ENCODE measurements at regions not wholly inside any gene's neighbourhood (a gene's known extent, or its start where the extent isn't known, plus 50 kb on each side); places are given as distances from the start of the nearest gene placed in this dataset.

GRCh38 chr20:24139846-24140245 lies 151.3 kb upstream of the GGTLC1 start:
- intact Hi-C loops (cut with DNase I), result no loop called here
- Histone ChIP-seq H3K36me3 (no peaks in the 10 kb centered on the region), H3K9me3 (no peaks in the 10 kb centered on the region), H3K4me1 (replicated peaks) (no peaks in the 10 kb centered on the region), H3K4me3 (no peak overlapping the region), H3K27ac (no peak overlapping the region), H3K27me3 (replicated peaks; ENCODE audit: insufficient read depth) (no peaks in the 10 kb centered on the region)
- TF ChIP-seq POLR2A (IDR thresholded peaks at IDR 0.05) (no peak), POLR2AphosphoS5 (IDR thresholded peaks at IDR 0.05) (no peak), CTCF (IDR thresholded peaks at IDR 0.05) (no peak)
- 83% methylated on average over 1 of the region's 1 CpG for WGBS
- DNase-seq (ENCODE audit: low spot score), result no peak

- no peaks in the 10 kb centered on the region for H3K9me3 ChIP-seq
- H3K36me3 ChIP-seq, result no peaks in the 10 kb centered on the region
- DNase-seq (ENCODE audit: low spot score), result no peak
- H3K4me1 ChIP-seq (replicated peaks), result peaks cover 6% of the 10 kb centered on the region
- no peak overlapping the region for H3K4me3 ChIP-seq
- H3K27ac ChIP-seq, result no peak overlapping the region
- intact Hi-C loops (cut with DNase I), result no loop called here
- no peaks in the 10 kb centered on the region for H3K27me3 ChIP-seq (replicated peaks; ENCODE audit: insufficient read depth)
- 85% methylated on average over 2 of the region's 2 CpGs for WGBS
- TF ChIP-seq POLR2AphosphoS5 (IDR thresholded peaks at IDR 0.05) (no peak), POLR2A (IDR thresholded peaks at IDR 0.05) (no peak), CTCF (IDR thresholded peaks at IDR 0.05) (no peak)
These were observed 150.4 kb upstream of the GGTLC1 start for GRCh38 chr20:24138951-24139350.

- no peak for DNase-seq (ENCODE audit: low spot score)
- Histone ChIP-seq H3K36me3 (no peaks in the 10 kb centered on the region), H3K27ac (no peak overlapping the region), H3K4me1 (replicated peaks) (peaks cover 6% of the 10 kb centered on the region), H3K27me3 (replicated peaks; ENCODE audit: insufficient read depth) (no peaks in the 10 kb centered on the region), H3K4me3 (no peak overlapping the region), H3K9me3 (no peaks in the 10 kb centered on the region)
- intact Hi-C loops (cut with DNase I), result no loop called here
- 66% methylated on average over 5 of the region's 5 CpGs for WGBS
- TF ChIP-seq POLR2AphosphoS5 (IDR thresholded peaks at IDR 0.05), result no peak
- no peak for TF ChIP-seq CTCF (IDR thresholded peaks at IDR 0.05)
- no peak for TF ChIP-seq POLR2A (IDR thresholded peaks at IDR 0.05)
These were observed 149.7 kb upstream of the GGTLC1 start for GRCh38 chr20:24138196-24138857.

- peaks cover 6% of the 10 kb centered on the region for H3K4me1 ChIP-seq (replicated peaks)
- no peak overlapping the region for H3K27ac ChIP-seq
- no peak for DNase-seq (ENCODE audit: low spot score)
- TF ChIP-seq POLR2A (IDR thresholded peaks at IDR 0.05), result no peak
- TF ChIP-seq POLR2AphosphoS5 (IDR thresholded peaks at IDR 0.05), result no peak
- no peak for TF ChIP-seq CTCF (IDR thresholded peaks at IDR 0.05)
- no peaks in the 10 kb centered on the region for H3K36me3 ChIP-seq
- intact Hi-C loops (cut with DNase I), result no loop called here
- 91% methylated on average over 2 of the region's 2 CpGs for WGBS
- H3K27me3 ChIP-seq (replicated peaks; ENCODE audit: insufficient read depth), result no peaks in the 10 kb centered on the region
- H3K9me3 ChIP-seq, result no peaks in the 10 kb centered on the region
- no peak overlapping the region for H3K4me3 ChIP-seq
These were observed 148.2 kb upstream of the GGTLC1 start for GRCh38 chr20:24136659-24137246.

- H3K27me3 ChIP-seq (replicated peaks; ENCODE audit: insufficient read depth), result no peaks in the 10 kb centered on the region
- H3K9me3 ChIP-seq, result no peaks in the 10 kb centered on the region
- TF ChIP-seq POLR2A (IDR thresholded peaks at IDR 0.05) (no peak), CTCF (IDR thresholded peaks at IDR 0.05) (no peak), POLR2AphosphoS5 (IDR thresholded peaks at IDR 0.05) (no peak)
- H3K27ac ChIP-seq, result no peak overlapping the region
- H3K4me1 ChIP-seq (replicated peaks), result peaks cover 6% of the 10 kb centered on the region
- intact Hi-C loops (cut with DNase I), result no loop called here
- 93% methylated on average over 12 of the region's 12 CpGs for WGBS
- no peaks in the 10 kb centered on the region for H3K36me3 ChIP-seq
- DNase-seq (ENCODE audit: low spot score), result no peak
- no peak overlapping the region for H3K4me3 ChIP-seq
These were observed 147.2 kb upstream of the GGTLC1 start for GRCh38 chr20:24135781-24136180.

All from prostate gland (tissue), 2 donors.